Stimulated activated effector memory CD8-positive, alpha-beta T cell treated with anti-CD3 and anti-CD28 coated beads, Interleukin-12 subunit alpha, Interleukin-12 subunit beta, amount 100 ng/mL, for 72 hours (primary cell): ENCODE measurements at regions not wholly inside any gene's neighbourhood (a gene's known extent, or its start where the extent isn't known, plus 50 kb on each side); places are given as distances from the start of the nearest gene placed in this dataset.

Experiments
- ATAC-seq: fragments of 150-1000 bp; cut with Tn5 transposase; 2 replicates; pipeline ENCODE4 v1.10.0; 2021
- DNase-seq, 2 donors: peaks; one replicate each; pipeline ENCODE4 v3.0.0; 2021 to 2022; ENCODE audit warnings: low spot score in 2 of 2
- H3K27ac Mint-ChIP-seq: one replicate; pipeline ENCODE4 v1.8.0; 2022; ENCODE audit warnings: mild to moderate bottlenecking, mixed read lengths
- H3K36me3 Mint-ChIP-seq: one replicate; pipeline ENCODE4 v1.8.0; 2022; ENCODE audit warnings: mild to moderate bottlenecking, mixed read lengths
- H3K4me1 Mint-ChIP-seq: one replicate; pipeline ENCODE4 v1.8.0; 2022; ENCODE audit warnings: mixed read lengths
- H3K4me3 Mint-ChIP-seq: one replicate; pipeline ENCODE4 v1.8.0; 2022; ENCODE audit warnings: mild to moderate bottlenecking, mixed read lengths
- H3K9me3 Mint-ChIP-seq: one replicate; pipeline ENCODE4 v1.8.0; 2022; ENCODE audit warnings: mixed read lengths

DNA sequence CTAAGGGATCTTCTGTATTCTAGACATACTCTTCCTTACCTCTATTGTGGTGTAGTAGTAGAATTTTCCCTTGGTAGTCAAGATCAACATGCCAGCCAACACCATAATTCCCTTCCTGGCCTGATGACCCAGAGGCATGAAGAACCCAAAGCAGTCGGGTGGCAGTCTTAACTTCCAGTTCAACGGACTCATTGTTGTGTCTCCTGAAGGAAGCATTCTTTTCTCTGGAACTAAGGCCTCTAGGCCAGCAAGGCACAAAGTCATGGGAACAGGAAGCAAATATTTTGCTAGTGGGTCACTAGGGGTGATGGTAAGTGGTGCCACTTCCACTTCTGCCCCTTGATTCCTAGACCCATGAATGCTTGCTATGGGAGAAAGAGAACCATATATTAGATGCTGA is 55.2 kb upstream of the DAPK1 start:
- H3K9me3 Mint-ChIP-seq: no peaks in the 10 kb centered on the region
- no peak overlapping the region for H3K27ac Mint-ChIP-seq
- no peaks in the 10 kb centered on the region for H3K36me3 Mint-ChIP-seq
- no peak overlapping the region for H3K4me3 Mint-ChIP-seq
- peaks cover 9% of the 10 kb centered on the region for H3K4me1 Mint-ChIP-seq
- no peak for ATAC-seq
- DNase-seq: no peak

DNA sequence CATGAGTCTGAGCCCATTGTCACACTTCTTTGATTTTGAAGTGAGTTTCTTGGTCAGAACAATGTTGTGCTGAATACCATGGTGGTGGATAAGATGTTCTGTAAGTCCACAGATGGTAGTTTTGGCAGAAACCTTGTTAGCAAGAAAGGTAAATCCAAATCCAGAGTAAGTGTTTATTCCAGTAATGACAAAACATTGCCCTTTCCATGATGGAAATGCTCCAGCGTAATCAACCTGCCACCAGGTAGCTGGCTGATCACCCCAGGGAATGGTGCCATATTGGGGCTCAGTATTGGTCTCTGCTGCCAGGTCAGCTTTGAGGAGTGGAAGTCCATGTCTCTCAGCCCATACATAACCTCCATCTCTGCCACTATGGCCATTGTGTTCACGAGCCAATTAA is 54.7 kb upstream of the DAPK1 start:
- Mint-ChIP-seq H3K9me3 (no peaks in the 10 kb centered on the region), H3K4me3 (no peak overlapping the region), H3K27ac (no peak overlapping the region), H3K4me1 (peaks cover 9% of the 10 kb centered on the region), H3K36me3 (no peaks in the 10 kb centered on the region)
- ATAC-seq: no peak
- no peak for DNase-seq

GRCh38 chr9:87443461-87443860 is 54.2 kb upstream of the DAPK1 start:
- H3K27ac Mint-ChIP-seq: no peak overlapping the region
- no peak for ATAC-seq
- H3K9me3 Mint-ChIP-seq: no peaks in the 10 kb centered on the region

DNA sequence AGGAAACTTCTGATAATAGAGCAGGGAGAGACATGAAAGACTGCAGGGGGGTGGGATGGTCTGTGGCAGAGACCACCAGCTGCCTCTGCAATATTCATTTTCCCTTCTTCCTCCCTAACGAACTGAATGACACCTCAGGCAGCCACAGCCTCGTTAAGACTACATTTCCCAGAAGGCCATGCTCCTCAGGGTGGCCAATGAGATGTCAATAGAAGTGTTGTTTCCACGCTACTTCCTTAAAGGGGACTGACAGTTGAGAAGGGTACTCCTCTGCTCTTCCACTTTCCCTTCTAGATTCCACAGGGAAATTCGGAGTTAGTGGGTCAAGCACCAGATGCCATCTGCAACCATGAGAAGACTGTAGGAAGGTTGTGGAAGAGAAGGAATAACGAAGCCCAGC is 52.0 kb upstream of the DAPK1 start:
- DNase-seq: no peak
- no peak overlapping the region for H3K4me3 Mint-ChIP-seq
- H3K27ac Mint-ChIP-seq: no peak overlapping the region
- no peaks in the 10 kb centered on the region for H3K36me3 Mint-ChIP-seq
- no peaks in the 10 kb centered on the region for H3K9me3 Mint-ChIP-seq
- H3K4me1 Mint-ChIP-seq: peaks cover 9% of the 10 kb centered on the region
- peak; percentile 39 for ATAC-seq

More at GRCh38 chr9:87443461-87443860, 54.2 kb upstream of the DAPK1 start:
- no peaks in the 10 kb centered on the region for H3K36me3 Mint-ChIP-seq
- DNase-seq: no peak
- peaks cover 9% of the 10 kb centered on the region for H3K4me1 Mint-ChIP-seq
- no peak overlapping the region for H3K4me3 Mint-ChIP-seq

DNA sequence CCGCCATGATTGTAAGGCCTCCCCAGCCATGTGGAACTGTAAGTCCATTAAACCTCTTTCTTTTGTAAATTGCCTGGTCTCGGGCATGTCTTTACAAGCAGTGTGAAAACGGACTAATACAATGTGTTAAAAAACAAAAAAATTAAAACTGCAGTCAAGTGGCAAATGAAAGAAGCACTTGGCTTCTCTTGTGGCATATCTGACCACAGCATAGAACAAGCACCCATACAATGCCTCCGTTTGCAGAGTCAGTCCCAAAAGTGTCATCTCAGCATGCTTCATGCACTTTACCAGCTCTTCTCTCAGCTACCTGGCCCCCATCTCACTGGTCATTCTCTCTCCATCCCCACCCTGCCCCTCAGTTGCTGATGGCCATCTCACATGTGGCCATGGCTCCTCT is 51.1 kb upstream of the DAPK1 start:
- DNase-seq: no peak
- no peak for ATAC-seq
- Mint-ChIP-seq H3K4me3 (no peak overlapping the region), H3K27ac (no peak overlapping the region), H3K36me3 (no peaks in the 10 kb centered on the region), H3K9me3 (no peaks in the 10 kb centered on the region), H3K4me1 (peaks cover 9% of the 10 kb centered on the region)

DNA sequence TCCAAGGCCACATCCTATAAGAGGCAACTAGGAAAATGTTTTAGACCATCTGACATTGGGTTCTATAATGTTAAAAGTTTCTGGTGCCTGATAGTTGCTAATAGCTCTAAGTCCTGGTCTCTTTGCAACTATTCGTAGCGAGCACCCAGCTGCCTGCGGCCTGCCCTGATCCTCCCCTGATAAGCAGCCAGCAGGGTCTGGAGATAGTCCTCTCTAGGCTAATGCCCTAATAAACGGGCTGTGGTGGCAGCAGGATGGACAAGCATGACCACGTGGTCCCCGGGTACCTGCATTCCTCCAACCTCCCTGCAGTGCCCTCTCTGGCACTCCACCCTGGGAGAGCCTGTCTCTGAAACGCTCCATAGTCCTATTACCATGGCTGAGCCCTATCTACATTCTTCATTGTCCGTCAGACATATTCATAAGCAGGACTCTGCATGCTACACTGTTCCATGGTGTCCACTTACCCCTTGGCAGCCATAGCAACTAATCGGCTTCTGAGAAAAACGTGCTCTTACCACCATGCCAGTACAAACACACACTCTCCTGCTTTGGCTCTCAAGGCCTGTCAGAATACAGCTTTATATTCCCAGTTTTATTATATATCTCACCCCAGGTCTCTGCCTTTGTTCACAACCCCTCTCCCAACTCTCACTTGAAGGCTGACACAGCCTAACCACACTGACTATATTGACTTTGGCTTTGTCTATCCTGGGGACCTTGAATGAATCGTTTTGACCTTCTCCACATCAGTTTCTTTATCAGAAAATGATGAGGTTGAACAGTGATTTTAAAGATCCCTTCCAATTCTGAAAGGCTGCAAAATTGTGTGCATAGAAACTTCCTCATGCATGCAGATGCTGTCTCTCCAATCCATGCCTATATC is 49.9 kb upstream of the DAPK1 start:
- no peak overlapping the region for H3K27ac Mint-ChIP-seq
- H3K4me1 Mint-ChIP-seq: peaks cover 9% of the 10 kb centered on the region
- no peaks in the 10 kb centered on the region for H3K9me3 Mint-ChIP-seq
- H3K36me3 Mint-ChIP-seq: no peaks in the 10 kb centered on the region
- ATAC-seq (no peak), DNase-seq (no peak)
- no peak overlapping the region for H3K4me3 Mint-ChIP-seq
